Lung (tissue), 11 donors: ENCODE measurements at regions not wholly inside any gene's neighbourhood (a gene's known extent, or its start where the extent isn't known, plus 50 kb on each side); places are given as distances from the start of the nearest gene placed in this dataset.

Experiments used
- ATAC-seq: fragments of 200-7000 bp; cut with Tn5 transposase; one replicate; pipeline ENCODE4 v1.9.1; 2020; ENCODE audit warnings: moderate number of reproducible peaks; ENCODE audit not compliant: insufficient read depth, low FRiP score
- DNase-seq, 3 donors: peaks; one replicate each; pipeline ENCODE4 v3.0.0-alpha.2; 2013 to 2017
- H3K27ac ChIP-seq, 2 donors: one replicate each; pipeline ENCODE4 v1.5.1; 2013; ENCODE audit warnings: mild to moderate bottlenecking in 2 of 2, moderate library complexity in 2 of 2, control low read depth in 1 of 2, inconsistent platforms in 1 of 2, low read depth in 1 of 2, low read length in 1 of 2
- H3K27me3 ChIP-seq, 3 donors: one replicate each; pipeline ENCODE4 v1.5.1; 2013; ENCODE audit warnings: low read length in 2 of 3; ENCODE audit not compliant: control insufficient read depth in 3 of 3, insufficient read depth in 3 of 3
- H3K36me3 ChIP-seq, 4 donors: one replicate each; pipeline ENCODE4 v1.5.1; 2013; ENCODE audit warnings: low read length in 4 of 4, mild to moderate bottlenecking in 1 of 4, moderate library complexity in 1 of 4; ENCODE audit not compliant: control insufficient read depth in 4 of 4, insufficient read depth in 4 of 4
- H3K4me1 ChIP-seq, 5 donors: one replicate each; pipeline ENCODE4 v1.5.1; 2013; ENCODE audit warnings: low read length in 5 of 5, mild to moderate bottlenecking in 2 of 5, moderate library complexity in 1 of 5; ENCODE audit not compliant: control insufficient read depth in 5 of 5, insufficient read depth in 5 of 5
- H3K4me3 ChIP-seq: one replicate; pipeline ENCODE4 v1.5.1; 2013; ENCODE audit warnings: mild to moderate bottlenecking, control low read depth, moderate library complexity
- H3K9ac ChIP-seq, 2 donors: one replicate each; pipeline ENCODE4 v1.5.1; 2013; ENCODE audit warnings: low read length in 2 of 2, control low read depth in 1 of 2; ENCODE audit not compliant: insufficient read depth in 1 of 2
- H3K9me3 ChIP-seq, 4 donors: one replicate each; pipeline ENCODE4 v1.5.1; 2013; ENCODE audit warnings: low read length in 3 of 4, mild to moderate bottlenecking in 1 of 4, moderate library complexity in 1 of 4; ENCODE audit not compliant: control insufficient read depth in 4 of 4, insufficient read depth in 3 of 4
- WGBS, 2 donors: extraction: QIAGEN DNeasy Blood & Tissue Kit; methylation state at CpG; one replicate each; pipeline ENCODE4 v1.1.7; 2013; 5-methylcytosine and 5-hydroxymethylcytosine counted together
- TF ChIP-seq, protein P1 (sequence below): IDR thresholded peaks from 2 replicates; pipeline ENCODE4 v1.5.1; 2012; ENCODE audit warnings: mild to moderate bottlenecking; ENCODE audit errors: control extremely low read depth, extremely low read depth
- donor health status: control.
- donor health status: control.
- donor health status: Bipolar disorder and iron deficiency.
- donor health status: healthy.
- donor health status: DM: yes; HTN: yes; CAD: no.

- no peaks in the 10 kb centered on the region for H3K36me3 ChIP-seq
These were observed 145.6 kb downstream of the SLC7A11 start for GRCh38 chr4:138096384-138097062.

GRCh38 chr4:138095378-138095777 lies 146.8 kb downstream of the SLC7A11 start:
- no peaks in the 10 kb centered on the region for H3K9me3 ChIP-seq
- TF ChIP-seq, protein P1, sequence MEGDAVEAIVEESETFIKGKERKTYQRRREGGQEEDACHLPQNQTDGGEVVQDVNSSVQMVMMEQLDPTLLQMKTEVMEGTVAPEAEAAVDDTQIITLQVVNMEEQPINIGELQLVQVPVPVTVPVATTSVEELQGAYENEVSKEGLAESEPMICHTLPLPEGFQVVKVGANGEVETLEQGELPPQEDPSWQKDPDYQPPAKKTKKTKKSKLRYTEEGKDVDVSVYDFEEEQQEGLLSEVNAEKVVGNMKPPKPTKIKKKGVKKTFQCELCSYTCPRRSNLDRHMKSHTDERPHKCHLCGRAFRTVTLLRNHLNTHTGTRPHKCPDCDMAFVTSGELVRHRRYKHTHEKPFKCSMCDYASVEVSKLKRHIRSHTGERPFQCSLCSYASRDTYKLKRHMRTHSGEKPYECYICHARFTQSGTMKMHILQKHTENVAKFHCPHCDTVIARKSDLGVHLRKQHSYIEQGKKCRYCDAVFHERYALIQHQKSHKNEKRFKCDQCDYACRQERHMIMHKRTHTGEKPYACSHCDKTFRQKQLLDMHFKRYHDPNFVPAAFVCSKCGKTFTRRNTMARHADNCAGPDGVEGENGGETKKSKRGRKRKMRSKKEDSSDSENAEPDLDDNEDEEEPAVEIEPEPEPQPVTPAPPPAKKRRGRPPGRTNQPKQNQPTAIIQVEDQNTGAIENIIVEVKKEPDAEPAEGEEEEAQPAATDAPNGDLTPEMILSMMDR, result no peak
- DNase-seq, result no peak
- no peak overlapping the region for H3K4me3 ChIP-seq
- H3K9ac ChIP-seq, result no peak overlapping the region
- 85 to 90% methylated on average over 5 of the region's 5 CpGs for WGBS, 2 donors
- no peaks in the 10 kb centered on the region for H3K27me3 ChIP-seq
- H3K36me3 ChIP-seq, result no peaks in the 10 kb centered on the region
- no peak for ATAC-seq
- H3K27ac ChIP-seq, result no peak overlapping the region
- peaks cover 0 to 4% (median 0%) of the 10 kb centered on the region in 5 donors for H3K4me1 ChIP-seq

More at GRCh38 chr4:138096384-138097062, 145.6 kb downstream of the SLC7A11 start:
- Histone ChIP-seq H3K27ac (no peak overlapping the region), H3K9ac (no peak overlapping the region), H3K4me3 (no peak overlapping the region), H3K4me1 (no peaks in the 10 kb centered on the region), H3K27me3 (no peaks in the 10 kb centered on the region), H3K9me3 (no peaks in the 10 kb centered on the region)
- ATAC-seq, result no peak
- TF ChIP-seq, protein P1, result no peak
- WGBS, 2 donors, result 84% methylated on average over 4 of the region's 4 CpGs
- no peak for DNase-seq

DNA sequence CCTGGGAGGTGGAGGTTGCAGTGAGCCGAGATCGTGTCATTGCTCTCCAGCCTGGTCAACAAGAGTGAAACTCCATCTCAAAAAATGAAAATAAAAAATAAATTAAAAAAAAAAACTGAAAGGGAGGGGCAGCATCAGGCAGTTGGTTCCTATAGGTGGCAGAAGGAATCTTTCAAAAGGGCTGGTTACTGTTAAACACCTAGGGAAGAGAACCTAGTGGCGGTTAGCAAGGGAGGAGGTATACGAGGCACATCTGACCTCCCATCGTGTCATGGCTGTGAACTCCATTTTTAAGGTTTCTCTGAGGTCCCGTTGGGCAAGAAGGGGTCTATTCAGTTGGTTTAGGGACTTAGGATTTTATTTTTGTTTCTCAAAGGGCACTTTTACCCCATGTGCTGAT lies 150.1 kb downstream of the SLC7A11 start:
- H3K4me3 ChIP-seq, result no peak overlapping the region
- WGBS, 2 donors, result 93 to 96% methylated on average over 6 of the region's 6 CpGs
- ATAC-seq (no peak), DNase-seq (no peak)
- TF ChIP-seq, protein P1, result no peak
- H3K9ac ChIP-seq, result no peak overlapping the region
- peaks cover 0 to 8% (median 0%) of the 10 kb centered on the region in 5 donors for H3K4me1 ChIP-seq
- H3K27ac ChIP-seq, result no peak overlapping the region
- H3K9me3 ChIP-seq, result no peaks in the 10 kb centered on the region
- H3K36me3 ChIP-seq, result no peaks in the 10 kb centered on the region
- H3K27me3 ChIP-seq, result no peaks in the 10 kb centered on the region
